GM12874 (cell line): ENCODE measurements at regions not wholly inside any gene's neighbourhood (a gene's known extent, or its start where the extent isn't known, plus 50 kb on each side); places are given as distances from the start of the nearest gene placed in this dataset.

ENCODE experiments used
- TF ChIP-seq, protein P1 (sequence below): IDR thresholded peaks from 2 replicates; pipeline ENCODE4 v1.5.1; 2011; ENCODE audit warnings: low read depth, mild to moderate bottlenecking, control low read depth, low read length, moderate library complexity; ENCODE audit not compliant: insufficient read depth

DNA sequence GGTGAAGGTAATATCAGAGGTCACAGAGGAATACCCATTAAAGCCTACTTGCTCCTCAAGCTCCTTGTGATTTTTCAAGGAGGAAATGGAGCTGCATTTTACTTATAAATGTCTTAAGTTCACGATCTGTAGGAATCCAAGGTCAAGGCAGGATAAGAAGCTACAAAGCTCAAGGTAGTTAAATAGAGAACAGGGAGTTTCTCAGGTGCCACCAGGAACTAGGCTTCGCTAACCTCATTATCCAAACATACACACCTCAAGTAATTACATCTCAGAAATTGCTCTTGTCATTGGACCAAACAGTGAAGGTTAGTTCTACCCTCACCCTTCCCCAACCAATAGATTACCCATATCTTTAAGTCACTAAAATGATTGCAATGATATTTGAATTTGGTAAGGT is 317.4 kb upstream of the HNRNPA3 start:
- TF ChIP-seq, protein P1, sequence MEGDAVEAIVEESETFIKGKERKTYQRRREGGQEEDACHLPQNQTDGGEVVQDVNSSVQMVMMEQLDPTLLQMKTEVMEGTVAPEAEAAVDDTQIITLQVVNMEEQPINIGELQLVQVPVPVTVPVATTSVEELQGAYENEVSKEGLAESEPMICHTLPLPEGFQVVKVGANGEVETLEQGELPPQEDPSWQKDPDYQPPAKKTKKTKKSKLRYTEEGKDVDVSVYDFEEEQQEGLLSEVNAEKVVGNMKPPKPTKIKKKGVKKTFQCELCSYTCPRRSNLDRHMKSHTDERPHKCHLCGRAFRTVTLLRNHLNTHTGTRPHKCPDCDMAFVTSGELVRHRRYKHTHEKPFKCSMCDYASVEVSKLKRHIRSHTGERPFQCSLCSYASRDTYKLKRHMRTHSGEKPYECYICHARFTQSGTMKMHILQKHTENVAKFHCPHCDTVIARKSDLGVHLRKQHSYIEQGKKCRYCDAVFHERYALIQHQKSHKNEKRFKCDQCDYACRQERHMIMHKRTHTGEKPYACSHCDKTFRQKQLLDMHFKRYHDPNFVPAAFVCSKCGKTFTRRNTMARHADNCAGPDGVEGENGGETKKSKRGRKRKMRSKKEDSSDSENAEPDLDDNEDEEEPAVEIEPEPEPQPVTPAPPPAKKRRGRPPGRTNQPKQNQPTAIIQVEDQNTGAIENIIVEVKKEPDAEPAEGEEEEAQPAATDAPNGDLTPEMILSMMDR = no peak

DNA sequence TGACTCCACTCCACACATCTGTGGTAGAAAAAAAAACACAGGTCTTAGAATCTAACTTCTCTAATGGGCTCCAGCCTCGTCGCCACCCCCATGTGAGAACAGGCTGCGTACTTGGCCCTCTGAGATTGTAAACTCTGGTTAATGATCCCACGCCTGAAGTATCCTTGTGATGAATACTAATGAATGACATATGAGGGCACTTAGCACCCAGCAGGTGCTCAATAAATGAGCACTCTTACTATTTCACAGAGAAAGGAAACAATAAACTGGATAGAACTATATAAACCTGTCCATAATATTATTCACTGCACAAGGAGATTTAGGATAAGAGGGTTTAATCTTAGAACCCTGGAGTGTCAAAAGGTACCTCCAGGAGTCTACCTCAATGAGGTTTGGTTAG is 310.1 kb upstream of the HNRNPA3 start:
- TF ChIP-seq, protein P1 = no peak

DNA sequence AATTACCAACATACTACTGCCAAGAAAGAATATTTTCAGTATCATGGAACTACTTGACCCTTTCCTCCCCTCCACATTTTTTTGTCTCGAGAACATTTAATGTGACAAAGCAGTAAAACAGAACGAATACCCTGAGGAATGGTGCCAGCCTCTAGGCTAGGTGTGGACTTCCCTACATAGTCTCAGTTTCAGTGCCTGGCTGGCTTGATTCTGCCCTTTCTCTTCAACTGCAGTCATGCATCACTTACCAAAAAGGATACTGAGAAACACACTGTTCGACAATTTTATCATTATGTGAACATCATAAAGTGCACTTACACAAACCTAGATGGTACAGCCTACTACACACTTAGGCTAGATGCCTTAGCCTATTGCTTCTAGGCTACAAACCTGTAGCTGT is 305.3 kb upstream of the HNRNPA3 start:
- TF ChIP-seq, protein P1 = no peak

DNA sequence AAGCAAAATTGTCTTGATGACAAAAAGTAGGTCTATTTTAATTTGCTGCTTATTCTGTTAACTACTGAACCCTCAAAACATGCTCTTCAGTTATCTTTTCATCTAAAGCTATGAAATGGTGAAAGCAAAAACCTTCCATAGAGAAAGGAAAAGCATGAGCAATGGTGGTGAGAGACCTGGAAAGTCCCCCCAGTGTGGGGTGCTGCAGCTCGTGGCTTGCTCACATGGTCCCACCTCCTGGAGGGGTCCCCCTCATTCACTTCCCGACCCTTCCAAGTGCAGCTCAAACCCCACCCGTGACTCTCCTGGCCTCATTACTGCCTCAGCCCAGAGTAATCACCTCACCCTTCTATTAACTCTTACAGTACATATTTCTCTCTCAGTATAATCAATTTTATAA is 301.8 kb upstream of the HNRNPA3 start:
- TF ChIP-seq, protein P1 = no peak

DNA sequence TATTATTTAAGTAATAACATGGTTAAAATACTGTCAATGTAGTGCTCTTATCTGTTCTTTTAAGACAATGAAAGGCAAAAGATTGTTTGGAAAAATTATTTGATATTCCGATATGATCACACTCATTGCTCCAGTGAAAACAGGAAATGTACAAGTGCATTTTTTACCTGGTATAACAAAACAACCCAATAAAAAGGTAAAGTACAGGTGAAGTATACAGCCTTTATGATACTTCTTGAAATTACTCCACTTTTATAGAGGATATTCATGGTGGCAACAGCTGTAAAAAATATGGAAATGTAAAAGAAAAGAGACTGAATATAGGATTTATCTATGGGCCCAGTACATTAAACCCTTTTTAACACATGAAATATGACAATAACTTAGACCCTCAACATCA is 298.6 kb upstream of the HNRNPA3 start:
- TF ChIP-seq, protein P1 = no peak

DNA sequence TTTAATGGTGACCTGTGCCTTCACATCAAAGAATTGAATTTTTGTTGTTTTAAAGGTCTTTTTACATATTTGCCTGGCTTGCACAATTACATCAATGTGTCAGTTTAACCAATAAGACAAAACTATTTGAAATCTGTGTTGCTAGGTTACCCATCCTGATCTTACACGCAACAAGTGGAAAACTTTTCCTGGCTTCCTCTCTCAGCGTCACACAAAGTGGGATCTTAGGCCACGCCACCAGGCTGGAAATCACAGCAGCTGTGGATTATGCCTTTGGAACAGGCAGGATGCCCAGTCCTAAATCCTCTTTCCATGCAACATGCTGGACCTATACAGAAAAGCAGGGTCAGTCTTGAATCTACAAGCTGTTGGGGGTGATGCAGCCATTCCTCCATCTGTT is 298.2 kb upstream of the HNRNPA3 start:
- TF ChIP-seq, protein P1 = no peak

DNA sequence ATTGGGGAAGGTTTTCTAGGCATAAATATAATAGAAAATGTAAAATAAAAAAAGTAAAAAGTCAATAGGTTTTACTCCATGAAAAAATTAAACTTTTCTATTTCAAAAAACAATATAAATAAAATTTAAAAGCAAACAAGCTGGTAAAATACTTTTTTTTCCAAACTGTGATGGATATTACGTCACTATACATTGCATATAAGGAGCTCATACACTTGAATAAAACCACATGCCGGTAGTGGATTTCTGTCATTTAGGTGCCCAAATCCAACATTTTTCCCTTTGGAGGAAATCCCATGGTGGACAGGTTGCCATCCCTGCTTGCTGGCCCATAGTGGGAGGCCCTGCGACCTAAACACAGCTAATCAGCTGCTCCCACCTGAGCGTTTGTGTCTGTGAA is 289.4 kb upstream of the HNRNPA3 start:
- TF ChIP-seq, protein P1 = no peak

DNA sequence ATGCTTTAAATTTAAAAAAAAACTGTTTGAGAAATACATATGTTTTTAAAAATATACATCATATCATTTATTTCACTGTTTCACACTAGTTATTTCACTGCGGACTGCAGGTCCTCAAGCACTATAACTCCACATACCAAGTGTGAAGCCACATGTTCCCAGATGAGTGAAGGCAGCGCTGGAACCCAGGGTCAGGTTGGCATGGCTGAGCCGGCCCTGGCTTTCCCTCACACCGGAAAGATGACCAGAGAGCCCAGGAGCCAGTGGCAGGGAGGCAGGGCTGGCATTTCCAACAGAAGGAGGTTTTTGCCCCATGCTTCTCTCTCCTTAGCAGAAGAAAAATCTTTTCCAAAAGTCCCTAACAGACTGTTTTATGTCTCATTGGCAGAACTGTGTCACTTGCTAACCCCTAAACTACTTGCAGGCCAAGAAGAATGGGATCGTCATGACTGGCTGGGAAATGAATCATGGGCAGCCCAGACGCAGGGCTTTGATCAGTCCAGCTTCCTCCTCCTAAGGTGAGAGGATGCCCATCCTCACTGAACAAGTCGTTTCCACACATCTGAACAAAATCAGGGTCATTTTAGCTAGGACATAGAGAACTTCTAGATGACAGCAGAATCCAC is 287.6 kb upstream of the HNRNPA3 start:
- TF ChIP-seq, protein P1 = no peak
